Transverse colon (tissue), 4 donors: ENCODE measurements at regions not wholly inside any gene's neighbourhood (a gene's known extent, or its start where the extent isn't known, plus 50 kb on each side); places are given as distances from the start of the nearest gene placed in this dataset.

ENCODE experiments used
- DNase-seq: peaks from one replicate; pipeline ENCODE4 v3.0.0-alpha.2; 2019
- H3K27ac ChIP-seq, 4 donors: fragments of 200-600 bp; sonication (generic); 2 replicates each; pipeline ENCODE4 v1.5.1; 2016 to 2018; ENCODE audit warnings: inconsistent platforms in 4 of 4
- H3K27me3 ChIP-seq: fragments of 200-600 bp; sonication (generic); 2 replicates; pipeline ENCODE4 v1.5.1; 2017; ENCODE audit warnings: inconsistent platforms
- H3K36me3 ChIP-seq, 4 donors: fragments of 200-600 bp; sonication (generic); 2 replicates each; pipeline ENCODE4 v1.5.1; 2017 to 2019; ENCODE audit warnings: inconsistent platforms in 4 of 4
- H3K4me1 ChIP-seq, 4 donors: fragments of 200-600 bp; sonication (generic); 2 replicates each; pipeline ENCODE4 v1.5.1; 2017 to 2020; ENCODE audit warnings: inconsistent platforms in 4 of 4
- H3K4me3 ChIP-seq, 4 donors: fragments of 200-600 bp; sonication (generic); 1 replicate in 1 of 4; 2 replicates in 3 of 4; pipeline versions ENCODE4 v1.5.1 to v1.6.1; 2017 to 2019; ENCODE audit warnings: inconsistent platforms in 4 of 4
- H3K9me3 ChIP-seq, 2 donors: fragments of 200-600 bp; sonication (generic); 2 replicates each; pipeline ENCODE4 v1.5.1; 2017 to 2019; ENCODE audit warnings: inconsistent platforms in 2 of 2
- EP300 ChIP-seq: sonication (generic); formaldehyde crosslinking; IDR thresholded peaks from one replicate; pipeline ENCODE4 v1.6.1; 2017; ENCODE audit warnings: antibody characterized with exemption, low read depth
- POLR2A ChIP-seq: fragments of 450-650 bp; IDR thresholded peaks from one replicate; pipeline ENCODE4 v1.6.1; 2016; ENCODE audit warnings: antibody characterized with exemption, mild to moderate bottlenecking, moderate library complexity
- POLR2AphosphoS5 ChIP-seq, 3 donors: sonication (generic); formaldehyde crosslinking; IDR thresholded peaks; one replicate each; pipeline ENCODE4 v1.6.1; 2016; ENCODE audit warnings: antibody characterized with exemption in 3 of 3
- WGBS, 2 donors: methylation state at CpG; one replicate each; pipeline ENCODE4 v1.1.5; 2018; ENCODE audit warnings: low coverage in 1 of 2; 5-methylcytosine and 5-hydroxymethylcytosine counted together
- in situ Hi-C, 4 donors: fragments of 200-750 bp; cut with MboI; loops; one replicate each; pipeline versions ENCODE4 v1.15.0 to v1.15.1; 2017; ENCODE audit warnings: low sequenced_read_pairs in 3 of 4, low pct_ligation_motif_present in 1 of 4, low pct_unique_long_range_greater_than_20kb in 1 of 4
- intact Hi-C: fragments of 100-400 bp; cut with DNase I; formaldehyde crosslinking; loops from one replicate; pipeline ENCODE4 v1.15.1; 2023; ENCODE audit warnings: low total_unique reads
- TF ChIP-seq, protein P1 (sequence below), 5 experiments: fragments of 200-600 bp in 3 of 5; fragments of 450-650 bp in 2 of 5; sonication (generic) in 3 of 5; IDR thresholded peaks; 1 replicate in 2 of 5; 2 replicates in 3 of 5; pipeline ENCODE4 v1.5.1; 2016 to 2017; ENCODE audit warnings: antibody characterized with exemption in 5 of 5, inconsistent platforms in 3 of 5, mild to moderate bottlenecking in 2 of 5, moderate library complexity in 1 of 5

- no peak for TF ChIP-seq POLR2AphosphoS5 (IDR thresholded peaks at IDR 0.05)
- Histone ChIP-seq H3K9me3 (no peaks in the 10 kb centered on the region), H3K4me3 (no peak overlapping the region), H3K4me1 (no peaks in the 10 kb centered on the region), H3K27me3 (no peaks in the 10 kb centered on the region), H3K27ac (no peak overlapping the region), H3K36me3 (no peaks in the 10 kb centered on the region)
- 65 to 71% methylated on average over 1 to 2 of the region's 2 CpGs for WGBS, 2 donors
- intact Hi-C loops: no loop called here
- DNase-seq: no peak
- in situ Hi-C loops: no loop called here
These were observed 68.6 kb upstream of the NFIL3 start for GRCh38 chr9:91492237-91492636.

- no peak overlapping the region for H3K27ac ChIP-seq
- no peak for DNase-seq
- intact Hi-C loops (no loop called here), in situ Hi-C loops (no loop called here)
- H3K9me3 ChIP-seq: no peaks in the 10 kb centered on the region
- H3K4me3 ChIP-seq: no peak overlapping the region
- TF ChIP-seq EP300 (no peak), POLR2AphosphoS5 (IDR thresholded peaks at IDR 0.05) (no peak), POLR2A (no peak)
- TF ChIP-seq, protein P1, sequence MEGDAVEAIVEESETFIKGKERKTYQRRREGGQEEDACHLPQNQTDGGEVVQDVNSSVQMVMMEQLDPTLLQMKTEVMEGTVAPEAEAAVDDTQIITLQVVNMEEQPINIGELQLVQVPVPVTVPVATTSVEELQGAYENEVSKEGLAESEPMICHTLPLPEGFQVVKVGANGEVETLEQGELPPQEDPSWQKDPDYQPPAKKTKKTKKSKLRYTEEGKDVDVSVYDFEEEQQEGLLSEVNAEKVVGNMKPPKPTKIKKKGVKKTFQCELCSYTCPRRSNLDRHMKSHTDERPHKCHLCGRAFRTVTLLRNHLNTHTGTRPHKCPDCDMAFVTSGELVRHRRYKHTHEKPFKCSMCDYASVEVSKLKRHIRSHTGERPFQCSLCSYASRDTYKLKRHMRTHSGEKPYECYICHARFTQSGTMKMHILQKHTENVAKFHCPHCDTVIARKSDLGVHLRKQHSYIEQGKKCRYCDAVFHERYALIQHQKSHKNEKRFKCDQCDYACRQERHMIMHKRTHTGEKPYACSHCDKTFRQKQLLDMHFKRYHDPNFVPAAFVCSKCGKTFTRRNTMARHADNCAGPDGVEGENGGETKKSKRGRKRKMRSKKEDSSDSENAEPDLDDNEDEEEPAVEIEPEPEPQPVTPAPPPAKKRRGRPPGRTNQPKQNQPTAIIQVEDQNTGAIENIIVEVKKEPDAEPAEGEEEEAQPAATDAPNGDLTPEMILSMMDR (IDR thresholded peaks at IDR 0.05): no peak
- H3K4me1 ChIP-seq: no peaks in the 10 kb centered on the region
- no peaks in the 10 kb centered on the region for H3K36me3 ChIP-seq
- 80 to 100% methylated on average over 1 to 6 of the region's 9 CpGs for WGBS, 2 donors
- no peaks in the 10 kb centered on the region for H3K27me3 ChIP-seq
These were observed 68.0 kb upstream of the NFIL3 start for GRCh38 chr9:91491624-91492023.

GRCh38 chr9:91489361-91489899 is 65.8 kb upstream of the NFIL3 start:
- no peaks in the 10 kb centered on the region for H3K9me3 ChIP-seq
- no peak overlapping the region for H3K27ac ChIP-seq
- in situ Hi-C loops: no loop called here
- H3K36me3 ChIP-seq: no peaks in the 10 kb centered on the region
- H3K4me1 ChIP-seq: no peaks in the 10 kb centered on the region
- H3K27me3 ChIP-seq: no peaks in the 10 kb centered on the region
- intact Hi-C loops: no loop called here
- H3K4me3 ChIP-seq: no peak overlapping the region
- no peak for DNase-seq
- TF ChIP-seq, protein P1 (IDR thresholded peaks at IDR 0.05): no peak
- no peak for TF ChIP-seq POLR2AphosphoS5 (IDR thresholded peaks at IDR 0.05)
- TF ChIP-seq POLR2A: no peak
- TF ChIP-seq EP300: no peak
- 57% methylated on average over 5 of the region's 5 CpGs; no CpG with 5 or more reads in 1 of the 2 donors for WGBS, 2 donors

DNA sequence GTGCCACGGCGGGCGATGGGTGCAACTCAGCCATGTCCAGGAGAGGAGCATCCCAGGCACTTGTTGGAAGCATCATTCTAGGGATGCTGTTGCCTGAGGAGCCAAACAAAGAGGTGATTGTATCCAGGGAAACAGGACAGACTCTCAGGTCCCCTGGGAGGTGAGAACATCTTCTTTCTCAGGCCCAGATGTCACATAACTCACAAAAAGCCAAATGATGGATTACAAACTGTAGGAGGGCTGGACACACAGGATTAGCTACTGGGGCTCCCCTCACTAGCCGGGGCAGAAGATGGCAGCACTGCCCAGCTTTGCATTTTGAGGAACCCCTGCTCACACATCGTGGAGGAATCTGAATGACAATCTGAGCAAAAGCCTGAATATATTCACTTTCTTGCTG is 64.7 kb upstream of the NFIL3 start:
- Histone ChIP-seq H3K36me3 (no peaks in the 10 kb centered on the region), H3K27ac (no peak overlapping the region), H3K4me1 (no peaks in the 10 kb centered on the region), H3K9me3 (no peaks in the 10 kb centered on the region), H3K27me3 (no peaks in the 10 kb centered on the region), H3K4me3 (no peak overlapping the region)
- DNase-seq: no peak
- in situ Hi-C loops: no loop called here
- intact Hi-C loops: no loop called here
- TF ChIP-seq, protein P1 (IDR thresholded peaks at IDR 0.05): no peak
- TF ChIP-seq POLR2A (no peak), EP300 (no peak), POLR2AphosphoS5 (IDR thresholded peaks at IDR 0.05) (no peak)
- 60 to 92% methylated on average over 1 to 5 of the region's 5 CpGs for WGBS, 2 donors
